ENCODE measurements at regions not wholly inside any gene's neighbourhood (a gene's known extent, or its start where the extent isn't known, plus 50 kb on each side); places are given as distances from the start of the nearest gene placed in this dataset.

- Histone ChIP-seq H3K4me1 (ENCODE audit: control insufficient read depth, insufficient read depth, low read length) (peaks cover 4% of the 10 kb centered on the region; the same call in 1 of the 2 replicates), H3K9me3 (ENCODE audit: control insufficient read depth, insufficient read depth, low read depth, low read length) (no peaks in the 10 kb centered on the region), H3K27me3 (ENCODE audit: control insufficient read depth, insufficient read depth, low read length) (no peaks in the 10 kb centered on the region), H3K36me3 (ENCODE audit: control insufficient read depth, insufficient read depth, low read length) (no peaks in the 10 kb centered on the region), H3K27ac (ENCODE audit: low read length) (no peak overlapping the region), H3K4me3 (ENCODE audit: low read depth in 2 of 2, low read length in 2 of 2) (no peak overlapping the region)
- POLR2A ChIA-PET, result no interaction called here
- no peak for DNase-seq (ENCODE audit: low read depth, low spot score)
- no TSS peak for BruUV-seq (replicated peaks)
- in situ Hi-C loops (cut with HindIII; ENCODE audit: low pct_unique_long_range_greater_than_20kb, low sequenced_read_pairs) (no loop called here), intact Hi-C loops (cut with micrococcal nuclease; ENCODE audit: unreplicated experiment) (no loop called here)
- no peak for ATAC-seq
- CTCF ChIA-PET, result no interaction called here
- TF ChIP-seq POLR2AphosphoS5 (IDR thresholded peaks at IDR 0.05; ENCODE audit: low read depth, low read length) (no peak), SIN3A (IDR thresholded peaks at IDR 0.05; ENCODE audit: borderline replicate concordance, insufficient read depth, low read depth, low read length) (no peak), REST (IDR thresholded peaks at IDR 0.05; ENCODE audit: insufficient read depth in 1 of 2, low read depth in 2 of 2, low read length in 1 of 2) (no peak)
Measured at GRCh38 chr6:4405621-4406212, 270.3 kb upstream of the ECI2 start.

GRCh38 chr6:4404415-4404814 lies 269.0 kb upstream of the ECI2 start:
- DNase-seq (ENCODE audit: low read depth, low spot score) (no peak), ATAC-seq (no peak)
- Histone ChIP-seq H3K4me3 (ENCODE audit: low read depth in 2 of 2, low read length in 2 of 2) (no peak overlapping the region), H3K36me3 (ENCODE audit: control insufficient read depth, insufficient read depth, low read length) (no peaks in the 10 kb centered on the region), H3K9me3 (ENCODE audit: control insufficient read depth, insufficient read depth, low read depth, low read length) (no peaks in the 10 kb centered on the region), H3K27ac (ENCODE audit: low read length) (no peak overlapping the region), H3K27me3 (ENCODE audit: control insufficient read depth, insufficient read depth, low read length) (no peaks in the 10 kb centered on the region), H3K4me1 (ENCODE audit: control insufficient read depth, insufficient read depth, low read length) (peaks cover 4% of the 10 kb centered on the region; the same call in 1 of the 2 replicates)
- in situ Hi-C loops (cut with HindIII; ENCODE audit: low pct_unique_long_range_greater_than_20kb, low sequenced_read_pairs), result no loop called here
- CTCF ChIA-PET, result no interaction called here
- no TSS peak for BruUV-seq (replicated peaks)
- no peak for TF ChIP-seq CTCF (IDR thresholded peaks at IDR 0.05)
- POLR2A ChIA-PET, result no interaction called here
- intact Hi-C loops (cut with micrococcal nuclease; ENCODE audit: unreplicated experiment), result no loop called here

GRCh38 chr6:4403828-4404227 lies 268.5 kb upstream of the ECI2 start:
- TF ChIP-seq REST (IDR thresholded peaks at IDR 0.05; ENCODE audit: insufficient read depth in 1 of 2, low read depth in 2 of 2, low read length in 1 of 2) (no peak), POLR2AphosphoS5 (IDR thresholded peaks at IDR 0.05; ENCODE audit: low read depth, low read length) (no peak), SIN3A (IDR thresholded peaks at IDR 0.05; ENCODE audit: borderline replicate concordance, insufficient read depth, low read depth, low read length) (no peak), TCF7L2 (IDR thresholded peaks at IDR 0.05; ENCODE audit: low read depth, low read length) (no peak), CTCF (IDR thresholded peaks at IDR 0.05) (no peak)
- DNase-seq (ENCODE audit: low read depth, low spot score) (no peak), ATAC-seq (no peak)
- peaks cover 4% of the 10 kb centered on the region; the same call in 1 of the 2 replicates for H3K4me1 ChIP-seq (ENCODE audit: control insufficient read depth, insufficient read depth, low read length)
- H3K36me3 ChIP-seq (ENCODE audit: control insufficient read depth, insufficient read depth, low read length), result no peaks in the 10 kb centered on the region
- no peaks in the 10 kb centered on the region for H3K27me3 ChIP-seq (ENCODE audit: control insufficient read depth, insufficient read depth, low read length)
- in situ Hi-C loops (cut with HindIII; ENCODE audit: low pct_unique_long_range_greater_than_20kb, low sequenced_read_pairs), result no loop called here
- intact Hi-C loops (cut with micrococcal nuclease; ENCODE audit: unreplicated experiment), result no loop called here
- POLR2A ChIA-PET, result no interaction called here
- H3K4me3 ChIP-seq (ENCODE audit: low read depth in 2 of 2, low read length in 2 of 2), result no peak overlapping the region
- no peaks in the 10 kb centered on the region for H3K9me3 ChIP-seq (ENCODE audit: control insufficient read depth, insufficient read depth, low read depth, low read length)
- CTCF ChIA-PET, result no interaction called here
- no TSS peak for BruUV-seq (replicated peaks)
- H3K27ac ChIP-seq (ENCODE audit: low read length), result no peak overlapping the region

Data from Panc1 (cell line).